KMS-11 (cell line): ENCODE measurements at regions not wholly inside any gene's neighbourhood (a gene's known extent, or its start where the extent isn't known, plus 50 kb on each side); places are given as distances from the start of the nearest gene placed in this dataset.

Experiments used
- H2AFZ ChIP-seq: fragments of 200-600 bp; sonication (generic); 2 replicates; pipeline ENCODE4 v1.6.1; 2016; ENCODE audit warnings: antibody characterized with exemption, mixed run types, low read depth
- H3K27ac ChIP-seq: fragments of 200-600 bp; sonication (generic); 2 replicates; pipeline ENCODE4 v1.6.1; 2016; ENCODE audit warnings: mild to moderate bottlenecking, mixed run types
- H3K27me3 ChIP-seq: fragments of 200-600 bp; sonication (generic); 2 replicates; pipeline ENCODE4 v1.6.1; 2017; ENCODE audit warnings: mild to moderate bottlenecking, low read depth, mixed run types, moderate library complexity; ENCODE audit not compliant: insufficient read depth
- H3K36me3 ChIP-seq: fragments of 200-600 bp; sonication (generic); 2 replicates; pipeline ENCODE4 v1.6.1; 2017; ENCODE audit warnings: mild to moderate bottlenecking, mixed run types; ENCODE audit not compliant: insufficient read depth
- H3K4me1 ChIP-seq: fragments of 200-600 bp; sonication (generic); 2 replicates; pipeline ENCODE4 v1.6.1; 2016; ENCODE audit warnings: mild to moderate bottlenecking, low read depth, mixed run types; ENCODE audit not compliant: poor library complexity, severe bottlenecking
- H3K4me2 ChIP-seq: fragments of 200-600 bp; sonication (generic); 2 replicates; pipeline ENCODE4 v1.7.0; 2016; ENCODE audit warnings: mild to moderate bottlenecking, mixed run types
- H3K4me3 ChIP-seq: fragments of 200-600 bp; sonication (generic); IDR thresholded peaks from 2 replicates; pipeline ENCODE4 v1.6.1; 2017; ENCODE audit warnings: low read depth, low read length, mixed read lengths; ENCODE audit not compliant: insufficient read depth
- H3K79me2 ChIP-seq: fragments of 200-600 bp; sonication (generic); 2 replicates; pipeline ENCODE4 v1.6.1; 2016; ENCODE audit warnings: low read depth, mixed run types; ENCODE audit not compliant: insufficient read depth
- H3K9ac ChIP-seq: fragments of 200-600 bp; sonication (generic); 2 replicates; pipeline ENCODE4 v1.6.1; 2016; ENCODE audit warnings: mild to moderate bottlenecking, mixed run types
- H4K20me1 ChIP-seq: fragments of 200-600 bp; sonication (generic); 2 replicates; pipeline ENCODE4 v1.6.1; 2016; ENCODE audit warnings: mild to moderate bottlenecking, mixed run types; ENCODE audit not compliant: insufficient read depth
- TF ChIP-seq, protein P1 (sequence below): fragments of 200-600 bp; sonication (generic); conservative IDR thresholded peaks from 2 replicates; pipeline ENCODE4 v1.6.1; 2017; ENCODE audit warnings: low read depth, mild to moderate bottlenecking, antibody characterized with exemption, low read length, moderate library complexity, mixed read lengths

DNA sequence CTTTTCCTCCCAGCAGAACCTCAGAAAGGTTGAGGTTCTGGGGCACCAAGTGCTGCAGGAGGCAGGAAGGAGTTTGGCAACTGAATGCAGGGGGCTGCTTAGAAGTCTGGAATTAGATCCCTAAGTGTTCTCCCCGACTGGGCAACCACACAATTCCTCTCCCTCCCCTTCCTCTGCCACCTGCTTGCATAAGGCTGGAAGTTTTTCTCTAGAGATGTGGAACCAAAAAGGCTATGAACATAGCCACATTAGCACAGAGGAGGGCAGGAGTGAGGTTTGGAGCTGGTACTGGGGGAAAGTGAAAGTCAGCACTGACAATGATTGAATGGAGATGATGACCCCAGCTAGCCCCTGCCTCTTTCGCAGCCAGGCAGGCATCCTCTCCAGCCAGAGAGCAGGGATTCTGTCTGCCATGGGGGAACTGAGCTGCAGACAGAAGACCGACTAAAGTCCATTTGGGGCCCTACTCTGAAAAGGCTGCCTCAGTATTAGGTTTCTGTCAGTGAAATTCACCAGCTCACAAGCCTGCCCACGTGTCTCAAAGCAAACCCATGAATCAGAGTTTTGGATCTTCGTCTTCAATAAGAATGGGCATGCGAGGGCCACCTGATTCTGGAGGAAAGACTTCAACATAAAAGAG, 87.9 kb upstream of the ITGA6 start:
- H2AFZ ChIP-seq: no peak overlapping the region
- H3K27me3 ChIP-seq: no peaks in the 10 kb centered on the region
- no peak overlapping the region for H3K9ac ChIP-seq
- peaks cover 7% of the 10 kb centered on the region for H3K4me1 ChIP-seq
- no peaks in the 10 kb centered on the region for H4K20me1 ChIP-seq
- no peaks in the 10 kb centered on the region for H3K79me2 ChIP-seq
- no peak overlapping the region for H3K4me3 ChIP-seq
- H3K27ac ChIP-seq: no peak overlapping the region
- no peaks in the 10 kb centered on the region for H3K36me3 ChIP-seq
- H3K4me2 ChIP-seq: peak overlapping the region; percentile 15; the same call in 1 of the 2 replicates
- TF ChIP-seq, protein P1, sequence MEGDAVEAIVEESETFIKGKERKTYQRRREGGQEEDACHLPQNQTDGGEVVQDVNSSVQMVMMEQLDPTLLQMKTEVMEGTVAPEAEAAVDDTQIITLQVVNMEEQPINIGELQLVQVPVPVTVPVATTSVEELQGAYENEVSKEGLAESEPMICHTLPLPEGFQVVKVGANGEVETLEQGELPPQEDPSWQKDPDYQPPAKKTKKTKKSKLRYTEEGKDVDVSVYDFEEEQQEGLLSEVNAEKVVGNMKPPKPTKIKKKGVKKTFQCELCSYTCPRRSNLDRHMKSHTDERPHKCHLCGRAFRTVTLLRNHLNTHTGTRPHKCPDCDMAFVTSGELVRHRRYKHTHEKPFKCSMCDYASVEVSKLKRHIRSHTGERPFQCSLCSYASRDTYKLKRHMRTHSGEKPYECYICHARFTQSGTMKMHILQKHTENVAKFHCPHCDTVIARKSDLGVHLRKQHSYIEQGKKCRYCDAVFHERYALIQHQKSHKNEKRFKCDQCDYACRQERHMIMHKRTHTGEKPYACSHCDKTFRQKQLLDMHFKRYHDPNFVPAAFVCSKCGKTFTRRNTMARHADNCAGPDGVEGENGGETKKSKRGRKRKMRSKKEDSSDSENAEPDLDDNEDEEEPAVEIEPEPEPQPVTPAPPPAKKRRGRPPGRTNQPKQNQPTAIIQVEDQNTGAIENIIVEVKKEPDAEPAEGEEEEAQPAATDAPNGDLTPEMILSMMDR: no peak

GRCh38 chr2:172340394-172340793, 87.0 kb upstream of the ITGA6 start:
- peak overlapping the region; percentile 15 for H3K4me2 ChIP-seq
- TF ChIP-seq, protein P1: no peak
- H3K36me3 ChIP-seq: no peaks in the 10 kb centered on the region
- H3K79me2 ChIP-seq: no peaks in the 10 kb centered on the region
- H3K4me1 ChIP-seq: peaks cover 7% of the 10 kb centered on the region
- no peak overlapping the region for H2AFZ ChIP-seq
- no peaks in the 10 kb centered on the region for H4K20me1 ChIP-seq
- no peak overlapping the region for H3K27ac ChIP-seq
- H3K4me3 ChIP-seq: no peak overlapping the region
- no peak overlapping the region for H3K9ac ChIP-seq
- no peaks in the 10 kb centered on the region for H3K27me3 ChIP-seq

DNA sequence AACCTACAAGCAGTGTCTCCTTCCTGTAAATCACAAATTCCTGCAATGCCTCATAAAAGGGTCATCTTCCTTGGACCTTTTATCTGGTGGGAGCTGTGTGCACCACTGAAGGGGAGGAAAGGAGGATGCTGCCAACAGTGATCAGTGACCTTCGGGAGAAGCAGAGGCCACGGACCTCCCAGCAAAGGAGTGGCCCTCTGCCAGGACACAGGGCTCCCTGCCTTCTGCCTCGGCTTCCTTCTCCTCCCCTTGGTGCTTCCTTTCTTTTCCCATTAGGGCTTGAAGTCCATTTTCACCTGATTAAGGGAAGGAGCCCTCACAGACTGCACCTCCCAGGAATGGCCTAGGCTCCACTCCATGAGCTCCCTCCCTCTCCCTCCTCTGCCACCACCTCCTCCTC, 85.3 kb upstream of the ITGA6 start:
- no peaks in the 10 kb centered on the region for H4K20me1 ChIP-seq
- no peaks in the 10 kb centered on the region for H3K27me3 ChIP-seq
- no peak overlapping the region for H3K27ac ChIP-seq
- no peaks in the 10 kb centered on the region for H3K79me2 ChIP-seq
- H3K36me3 ChIP-seq: no peaks in the 10 kb centered on the region
- H3K4me2 ChIP-seq: no peak overlapping the region
- TF ChIP-seq, protein P1: no peak
- peaks cover 7% of the 10 kb centered on the region for H3K4me1 ChIP-seq
- H3K4me3 ChIP-seq: no peak overlapping the region
- no peak overlapping the region for H2AFZ ChIP-seq
- no peak overlapping the region for H3K9ac ChIP-seq

GRCh38 chr2:172342611-172343010, 84.8 kb upstream of the ITGA6 start:
- TF ChIP-seq, protein P1: no peak
- H3K27ac ChIP-seq: no peak overlapping the region

More at GRCh38 chr2:172342611-172343010, 84.8 kb upstream of the ITGA6 start:
- H4K20me1 ChIP-seq: no peaks in the 10 kb centered on the region
- no peak overlapping the region for H2AFZ ChIP-seq
- no peak overlapping the region for H3K9ac ChIP-seq
- no peaks in the 10 kb centered on the region for H3K36me3 ChIP-seq
- peaks cover 7% of the 10 kb centered on the region for H3K4me1 ChIP-seq
- H3K79me2 ChIP-seq: no peaks in the 10 kb centered on the region
- H3K27me3 ChIP-seq: no peaks in the 10 kb centered on the region
- no peak overlapping the region for H3K4me2 ChIP-seq
- H3K4me3 ChIP-seq: no peak overlapping the region
